Mesendoderm (in vitro differentiated cells): ENCODE measurements at regions not wholly inside any gene's neighbourhood (a gene's known extent, or its start where the extent isn't known, plus 50 kb on each side); places are given as distances from the start of the nearest gene placed in this dataset.
"Not testable (repeated sequence)": the region's sequence is repeated elsewhere in the genome, so short reads cannot be mapped to it uniquely, and the experiment has no call there.

ENCODE experiments used
- DNase-seq: peaks from one replicate; pipeline ENCODE4 v3.0.0; 2013
- H2AK5ac ChIP-seq: 2 replicates; pipeline ENCODE4 v1.6.1; 2013; ENCODE audit warnings: low read length, inconsistent platforms
- H2BK120ac ChIP-seq: 2 replicates; pipeline ENCODE4 v1.6.1; 2013; ENCODE audit warnings: low read depth, mild to moderate bottlenecking, low read length, moderate library complexity, mixed read lengths
- H2BK15ac ChIP-seq: replicated peaks from 2 replicates; pipeline ENCODE4 v1.6.1; 2013; ENCODE audit warnings: low read depth, mild to moderate bottlenecking, moderate library complexity
- H2BK5ac ChIP-seq: 2 replicates; pipeline ENCODE4 v1.6.1; 2013; ENCODE audit warnings: low read length, inconsistent platforms
- H3K18ac ChIP-seq: 2 replicates; pipeline ENCODE4 v1.6.1; 2013; ENCODE audit warnings: mild to moderate bottlenecking, low read length, mixed read lengths
- H3K23ac ChIP-seq: one replicate; pipeline ENCODE4 v1.6.1; 2013; ENCODE audit warnings: low read length
- H3K27ac ChIP-seq: 2 replicates; pipeline ENCODE4 v1.5.1; 2013; ENCODE audit warnings: low read depth, mild to moderate bottlenecking, inconsistent platforms, low read length, moderate library complexity
- H3K27me3 ChIP-seq: 2 replicates; pipeline ENCODE4 v1.6.1; 2013; ENCODE audit warnings: low read length, control low read depth, mild to moderate bottlenecking, inconsistent platforms; ENCODE audit not compliant: insufficient read depth, poor library complexity
- H3K36me3 ChIP-seq: 2 replicates; pipeline ENCODE4 v1.6.1; 2013; ENCODE audit warnings: low read length, inconsistent platforms; ENCODE audit not compliant: control insufficient read depth, insufficient read depth
- H3K4ac ChIP-seq: one replicate; pipeline ENCODE4 v1.6.1; 2013; ENCODE audit warnings: low read depth, mild to moderate bottlenecking, low read length, moderate library complexity
- H3K4me1 ChIP-seq: 2 replicates; pipeline ENCODE4 v1.6.1; 2013; ENCODE audit warnings: low read depth, low read length, inconsistent platforms; ENCODE audit not compliant: control insufficient read depth
- H3K4me2 ChIP-seq: 2 replicates; pipeline ENCODE4 v1.6.1; 2013; ENCODE audit warnings: low read length
- H3K4me3 ChIP-seq: 2 replicates; pipeline ENCODE4 v1.5.1; 2013; ENCODE audit warnings: mild to moderate bottlenecking, low read length
- H3K56ac ChIP-seq: one replicate; pipeline ENCODE4 v1.6.1; 2013; ENCODE audit warnings: low read length
- H3K79me1 ChIP-seq: 2 replicates; pipeline ENCODE4 v1.6.1; 2013; ENCODE audit warnings: low read length, inconsistent platforms
- H3K79me2 ChIP-seq: 2 replicates; pipeline ENCODE4 v1.6.1; 2013; ENCODE audit warnings: mild to moderate bottlenecking, low read length; ENCODE audit not compliant: control insufficient read depth, insufficient read depth
- H3K9ac ChIP-seq: 2 replicates; pipeline ENCODE4 v1.6.1; 2013; ENCODE audit warnings: low read length, inconsistent platforms
- H4K5ac ChIP-seq: one replicate; pipeline ENCODE4 v1.6.1; 2013; ENCODE audit warnings: low read length
- H4K8ac ChIP-seq: one replicate; pipeline ENCODE4 v1.6.1; 2013; ENCODE audit warnings: low read depth, mild to moderate bottlenecking, control low read depth, low read length, moderate library complexity
- WGBS: extraction: QIAGEN DNeasy Blood & Tissue Kit; methylation state at CpG from one replicate; pipeline ENCODE4 v1.1.7; 2013; ENCODE audit warnings: low lambda C conversion rate, missing lambda C conversion rate; ENCODE audit not compliant: insufficient coverage; ENCODE audit errors: extremely low coverage; 5-methylcytosine and 5-hydroxymethylcytosine counted together

DNA sequence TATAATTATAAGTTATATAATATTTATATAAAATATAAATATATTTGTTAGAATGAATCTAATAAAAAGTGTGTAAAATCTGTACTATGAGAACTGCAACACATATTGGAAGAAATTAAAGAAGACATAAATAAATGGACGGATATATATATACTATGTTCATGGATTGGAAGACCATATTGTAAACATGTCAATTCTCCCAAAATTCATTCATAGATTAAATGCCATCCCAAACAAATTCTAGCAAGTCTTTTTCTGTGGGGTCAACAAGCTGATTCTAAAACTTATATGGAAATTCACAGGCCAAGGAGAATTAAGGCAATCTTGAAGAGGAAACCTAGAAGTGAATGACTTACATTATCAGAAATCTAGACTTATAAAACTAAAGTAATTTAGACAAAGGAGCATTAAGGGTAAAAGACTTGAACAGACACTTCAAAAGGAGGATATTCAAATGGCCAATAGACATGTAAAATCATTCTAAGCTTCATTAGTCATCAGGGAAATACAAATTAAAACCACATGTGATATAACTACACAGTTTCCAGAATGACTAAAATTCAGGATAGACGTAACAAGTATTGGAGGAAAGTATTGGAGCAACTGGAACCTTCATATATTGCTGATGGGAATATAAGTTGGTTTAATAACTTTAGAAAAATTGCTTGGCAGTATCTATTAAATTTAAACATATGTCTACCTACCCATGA is 225.9 kb downstream of the EMX2 start:
- H2BK120ac ChIP-seq = no peak overlapping the region
- no peak overlapping the region for H2BK15ac ChIP-seq
- H3K18ac ChIP-seq = no peak overlapping the region
- no peak overlapping the region for H3K4ac ChIP-seq
- H3K56ac ChIP-seq = no peak overlapping the region
- H4K8ac ChIP-seq = no peak overlapping the region
- no peak overlapping the region for H3K4me2 ChIP-seq
- no peaks in the 10 kb centered on the region for H3K79me2 ChIP-seq
- H3K4me3 ChIP-seq = no peak overlapping the region
- no peak overlapping the region for H3K27ac ChIP-seq
- no peak overlapping the region for H4K5ac ChIP-seq
- no peaks in the 10 kb centered on the region for H3K79me1 ChIP-seq
- H2BK5ac ChIP-seq = no peak overlapping the region
- no CpG with 5 or more reads among the region's 2 CpGs for WGBS
- no peak overlapping the region for H3K9ac ChIP-seq
- no peaks in the 10 kb centered on the region for H3K27me3 ChIP-seq
- H3K4me1 ChIP-seq = no peaks in the 10 kb centered on the region
- DNase-seq = no peak
- no peak overlapping the region for H2AK5ac ChIP-seq
- no peak overlapping the region for H3K23ac ChIP-seq
- H3K36me3 ChIP-seq = no peaks in the 10 kb centered on the region

DNA sequence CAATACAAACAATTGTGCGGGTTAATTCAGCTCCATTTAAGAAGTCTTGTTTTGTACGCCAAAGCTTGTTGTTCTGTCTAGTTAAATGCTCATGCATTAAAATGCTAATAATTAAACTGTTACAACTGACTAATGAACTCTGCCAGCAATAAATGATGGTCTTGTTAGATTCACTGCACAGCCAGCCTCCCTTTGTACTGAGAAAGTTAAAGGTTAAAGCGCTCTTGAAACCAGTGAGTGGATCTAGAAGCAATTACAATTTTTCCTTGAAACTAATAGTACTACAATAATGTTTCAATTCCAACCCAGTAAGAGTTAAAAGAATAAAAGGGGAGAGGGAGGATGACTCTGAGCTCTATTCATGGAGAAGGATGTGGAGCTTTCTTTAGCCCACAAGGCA is 233.0 kb downstream of the EMX2 start:
- H3K23ac ChIP-seq = no peak overlapping the region
- H2BK120ac ChIP-seq = no peak overlapping the region
- H3K79me1 ChIP-seq = no peaks in the 10 kb centered on the region
- no peaks in the 10 kb centered on the region for H3K36me3 ChIP-seq
- H3K18ac ChIP-seq = no peak overlapping the region
- WGBS = no CpG with 5 or more reads among the region's 3 CpGs
- no peak overlapping the region for H2BK15ac ChIP-seq
- no peak overlapping the region for H3K4ac ChIP-seq
- H3K4me2 ChIP-seq = no peak overlapping the region
- H3K79me2 ChIP-seq = no peaks in the 10 kb centered on the region
- H4K8ac ChIP-seq = no peak overlapping the region
- H3K27me3 ChIP-seq = no peaks in the 10 kb centered on the region
- no peak overlapping the region for H2AK5ac ChIP-seq
- H2BK5ac ChIP-seq = no peak overlapping the region
- DNase-seq = no peak
- H3K9ac ChIP-seq = no peak overlapping the region
- no peak overlapping the region for H3K27ac ChIP-seq
- H3K4me1 ChIP-seq = no peaks in the 10 kb centered on the region
- no peak overlapping the region for H4K5ac ChIP-seq
- H3K4me3 ChIP-seq = no peak overlapping the region
- no peak overlapping the region for H3K56ac ChIP-seq

DNA sequence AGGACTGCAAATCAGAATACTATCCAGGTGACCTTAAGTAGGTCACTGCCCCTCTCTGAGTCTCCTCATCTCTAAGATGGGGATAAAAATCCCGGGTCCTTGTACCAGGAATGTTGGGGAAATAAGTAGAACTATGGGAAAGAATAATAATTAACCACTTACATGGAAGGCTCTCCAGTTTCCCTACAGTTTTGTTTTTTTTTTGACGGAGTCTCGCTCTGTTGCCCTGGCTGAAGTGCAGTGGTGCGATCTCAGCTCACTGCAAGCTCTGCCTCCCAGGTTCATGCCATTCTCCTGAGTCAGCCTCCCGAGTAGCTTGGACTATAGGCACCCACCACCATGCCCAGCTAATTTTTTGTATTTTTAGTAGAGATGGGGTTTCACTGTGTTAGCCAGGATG is 234.7 kb downstream of the EMX2 start:
- H2BK15ac ChIP-seq, H2BK5ac ChIP-seq, H3K79me2 ChIP-seq, H4K5ac ChIP-seq, H3K27me3 ChIP-seq, H3K9ac ChIP-seq, H3K23ac ChIP-seq, H3K4me1 ChIP-seq, H2AK5ac ChIP-seq, H3K79me1 ChIP-seq, H3K36me3 ChIP-seq, H3K18ac ChIP-seq, H3K4me3 ChIP-seq, H3K56ac ChIP-seq, H4K8ac ChIP-seq, DNase-seq, H3K4me2 ChIP-seq, H3K27ac ChIP-seq, H3K4ac ChIP-seq, H2BK120ac ChIP-seq: not testable (repeated sequence)
- no CpG with 5 or more reads among the region's 5 CpGs for WGBS

DNA sequence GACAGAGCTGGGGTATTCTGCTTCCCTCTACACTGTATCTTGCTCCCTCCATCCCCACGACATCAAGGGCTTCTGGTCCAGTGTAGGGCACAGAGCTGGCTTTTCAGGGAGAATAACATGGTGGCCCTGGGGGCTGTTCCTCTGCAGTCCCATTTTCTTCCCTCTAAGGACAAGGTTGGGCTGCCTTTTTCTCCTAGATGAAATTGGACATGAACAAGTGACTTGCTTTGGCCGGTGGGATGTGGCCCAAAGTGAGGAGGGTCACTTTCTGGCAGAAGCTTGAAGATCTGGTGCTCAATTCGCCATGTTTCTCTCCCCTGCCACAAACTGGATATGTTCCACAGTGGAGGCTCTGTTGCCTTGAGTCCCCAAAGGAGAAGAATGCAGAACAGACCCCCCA is 235.7 kb downstream of the EMX2 start:
- Histone ChIP-seq H2BK5ac (no peak overlapping the region), H3K4me2 (no peak overlapping the region), H3K36me3 (no peaks in the 10 kb centered on the region), H3K79me1 (no peaks in the 10 kb centered on the region), H4K5ac (no peak overlapping the region), H3K4me3 (no peak overlapping the region), H3K56ac (no peak overlapping the region), H3K23ac (no peak overlapping the region), H3K4ac (no peak overlapping the region), H2BK15ac (no peak overlapping the region), H2AK5ac (no peak overlapping the region), H3K18ac (no peak overlapping the region), H4K8ac (no peak overlapping the region), H3K79me2 (no peaks in the 10 kb centered on the region), H3K9ac (no peak overlapping the region), H3K27me3 (no peaks in the 10 kb centered on the region), H2BK120ac (no peak overlapping the region), H3K4me1 (no peaks in the 10 kb centered on the region), H3K27ac (no peak overlapping the region)
- no CpG with 5 or more reads among the region's 3 CpGs for WGBS
- no peak for DNase-seq

DNA sequence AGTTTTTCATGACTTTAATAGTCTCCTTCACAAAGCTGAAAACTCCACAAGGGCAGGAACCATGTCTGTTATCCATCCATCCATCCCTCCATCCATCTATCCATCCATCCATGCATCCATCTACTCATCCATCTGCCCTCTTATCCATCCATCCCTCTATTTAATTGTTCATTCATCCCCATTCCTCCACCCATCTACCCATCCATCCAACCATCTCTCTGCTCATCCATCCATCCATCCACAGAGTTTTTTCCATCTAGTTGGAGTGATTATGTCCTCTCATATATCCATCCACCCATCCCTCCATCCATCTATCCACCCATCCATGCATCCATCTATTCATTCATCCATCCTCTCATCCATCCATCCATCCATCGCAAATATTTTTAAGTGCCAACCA is 237.9 kb downstream of the EMX2 start:
- H2BK5ac ChIP-seq = no peak overlapping the region
- H3K27ac ChIP-seq = no peak overlapping the region
- no peaks in the 10 kb centered on the region for H3K4me1 ChIP-seq
- H3K79me2 ChIP-seq = no peaks in the 10 kb centered on the region
- no CpG with 5 or more reads among the region's 1 CpG for WGBS
- no peak overlapping the region for H3K18ac ChIP-seq
- no peak overlapping the region for H2BK120ac ChIP-seq
- H3K56ac ChIP-seq = no peak overlapping the region
- H3K4me3 ChIP-seq = no peak overlapping the region
- no peak overlapping the region for H4K8ac ChIP-seq
- no peak for DNase-seq
- H2BK15ac ChIP-seq = no peak overlapping the region
- no peaks in the 10 kb centered on the region for H3K79me1 ChIP-seq
- no peak overlapping the region for H3K4me2 ChIP-seq
- no peaks in the 10 kb centered on the region for H3K27me3 ChIP-seq
- no peak overlapping the region for H4K5ac ChIP-seq
- H3K4ac ChIP-seq = no peak overlapping the region
- no peaks in the 10 kb centered on the region for H3K36me3 ChIP-seq
- no peak overlapping the region for H2AK5ac ChIP-seq
- no peak overlapping the region for H3K9ac ChIP-seq
- H3K23ac ChIP-seq = no peak overlapping the region

DNA sequence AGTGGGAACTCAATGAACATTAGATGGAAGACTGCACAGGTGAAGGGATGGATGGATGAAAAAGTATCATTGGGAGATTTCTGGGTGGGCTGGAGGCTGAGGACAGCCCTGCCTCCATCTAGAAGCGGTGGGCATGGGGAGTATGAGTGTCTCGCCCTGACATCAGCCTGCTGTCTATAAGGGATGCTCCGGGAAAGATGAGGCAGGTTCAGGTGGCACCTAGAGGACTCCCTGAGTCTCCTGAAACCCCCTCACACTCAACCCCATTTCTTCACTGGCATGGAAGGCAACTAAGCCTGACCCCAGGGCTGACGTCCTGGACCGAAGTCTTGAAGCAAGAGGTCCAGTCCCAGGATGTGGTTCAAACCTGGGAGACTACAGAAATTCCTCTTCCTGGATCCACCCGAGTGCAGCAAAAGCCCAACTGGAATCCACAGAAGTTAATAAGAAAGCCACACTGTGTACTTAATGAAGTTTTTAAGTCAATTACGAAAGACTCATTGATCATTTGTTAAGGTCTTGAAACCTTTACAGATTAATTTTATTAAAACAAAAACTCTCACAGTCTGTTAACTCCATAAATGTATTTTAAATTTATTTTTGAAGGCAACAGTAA is 238.8 kb downstream of the EMX2 start:
- WGBS = no CpG with 5 or more reads among the region's 7 CpGs
- no peak overlapping the region for H3K4me2 ChIP-seq
- DNase-seq = no peak

More for the DNA sequence above, 238.8 kb downstream of the EMX2 start:
- H3K4me3 ChIP-seq = no peak overlapping the region
- H3K36me3 ChIP-seq = no peaks in the 10 kb centered on the region
- no peak overlapping the region for H3K4ac ChIP-seq
- no peaks in the 10 kb centered on the region for H3K4me1 ChIP-seq
- no peak overlapping the region for H3K27ac ChIP-seq
- no peak overlapping the region for H4K5ac ChIP-seq
- no peaks in the 10 kb centered on the region for H3K27me3 ChIP-seq
- no peak overlapping the region for H2BK120ac ChIP-seq
- H3K56ac ChIP-seq = no peak overlapping the region
- H3K79me2 ChIP-seq = no peaks in the 10 kb centered on the region
- H2BK5ac ChIP-seq = no peak overlapping the region
- H3K18ac ChIP-seq = no peak overlapping the region
- no peak overlapping the region for H4K8ac ChIP-seq
- H3K9ac ChIP-seq = no peak overlapping the region
- no peaks in the 10 kb centered on the region for H3K79me1 ChIP-seq
- no peak overlapping the region for H3K23ac ChIP-seq
- no peak overlapping the region for H2AK5ac ChIP-seq
- H2BK15ac ChIP-seq = no peak overlapping the region
